Mesodermal cell (in vitro differentiated cells): ENCODE measurements at regions not wholly inside any gene's neighbourhood (a gene's known extent, or its start where the extent isn't known, plus 50 kb on each side); places are given as distances from the start of the nearest gene placed in this dataset.
"Not testable (repeated sequence)": the region's sequence is repeated elsewhere in the genome, so short reads cannot be mapped to it uniquely, and the experiment has no call there.

Experiments used
- H3K27ac ChIP-seq: 2 replicates; pipeline ENCODE4 v1.7.0; 2013; ENCODE audit warnings: mild to moderate bottlenecking, low read depth, low read length, moderate library complexity; ENCODE audit not compliant: severe bottlenecking
- H3K36me3 ChIP-seq: 2 replicates; pipeline ENCODE4 v1.7.1; 2013; ENCODE audit warnings: mild to moderate bottlenecking, low read length, moderate library complexity; ENCODE audit not compliant: control insufficient read depth, insufficient read depth
- H3K4me1 ChIP-seq: one replicate; pipeline ENCODE4 v1.7.1; 2013; ENCODE audit warnings: mild to moderate bottlenecking, low read length; ENCODE audit not compliant: insufficient read depth, control insufficient read depth, poor library complexity, severe bottlenecking
- H3K4me3 ChIP-seq: 2 replicates; pipeline ENCODE4 v1.7.0; 2013; ENCODE audit warnings: low read length, control low read depth, mild to moderate bottlenecking; ENCODE audit not compliant: insufficient read depth, poor library complexity, severe bottlenecking; ENCODE audit errors: extremely low read depth
- H3K9me3 ChIP-seq: 2 replicates; pipeline ENCODE4 v1.7.1; 2013; ENCODE audit warnings: mild to moderate bottlenecking, low read length, moderate library complexity; ENCODE audit not compliant: control insufficient read depth
- WGBS, 2 experiments: methylation state at CpG; one replicate each; pipeline ENCODE4 v1.1.5; 2013; ENCODE audit warnings: missing lambda C conversion rate in 2 of 2; ENCODE audit not compliant: insufficient coverage in 2 of 2; 5-methylcytosine and 5-hydroxymethylcytosine counted together

DNA sequence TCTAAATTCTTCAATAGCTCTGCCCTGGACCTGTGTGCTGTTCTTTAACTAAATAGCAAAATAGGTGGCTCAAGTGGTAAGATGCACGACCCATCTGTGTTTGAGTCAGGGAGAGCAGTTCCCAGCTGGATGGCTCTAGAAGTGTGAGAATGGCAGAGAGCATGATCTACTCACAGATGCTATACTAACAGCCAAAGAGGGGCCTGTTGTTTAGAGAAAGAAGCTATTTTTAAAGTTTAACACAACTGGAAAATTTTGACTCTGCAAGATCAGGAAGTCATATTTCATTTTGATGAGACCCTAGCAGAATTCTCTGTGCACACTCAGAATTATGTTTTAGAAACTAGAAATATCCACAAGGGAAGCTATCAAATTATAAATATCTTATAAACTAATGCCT, 87.4 kb upstream of the PIP4K2A start:
- 100% methylated on average over 1 of the region's 1 CpG; no CpG with 5 or more reads in 1 of the 2 experiments for WGBS, 2 experiments
- H3K4me1 ChIP-seq = peaks cover 9% of the 10 kb centered on the region
- no peaks in the 10 kb centered on the region for H3K9me3 ChIP-seq
- H3K36me3 ChIP-seq = no peaks in the 10 kb centered on the region
- H3K4me3 ChIP-seq = no peak overlapping the region
- no peak overlapping the region for H3K27ac ChIP-seq

DNA sequence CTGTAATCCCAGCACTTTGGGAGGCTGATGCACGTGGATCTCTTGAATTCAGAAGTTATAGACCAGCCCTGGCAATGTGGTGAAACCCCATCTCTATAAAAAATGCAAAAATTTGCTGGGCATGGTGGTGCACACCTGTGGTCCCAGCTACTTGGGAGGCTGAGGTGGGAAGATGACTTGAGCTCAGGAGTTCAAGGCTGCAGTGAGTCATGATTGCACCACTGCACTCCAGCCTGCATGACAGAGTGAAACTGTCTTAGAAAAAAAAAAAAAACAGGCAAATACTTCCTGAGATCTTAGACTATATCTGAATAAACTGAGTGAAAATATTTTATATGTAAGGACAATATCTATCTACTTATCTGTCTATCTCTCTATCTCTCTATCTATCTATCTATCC, 83.4 kb upstream of the PIP4K2A start:
- H3K27ac ChIP-seq, H3K4me3 ChIP-seq, H3K9me3 ChIP-seq, H3K4me1 ChIP-seq, H3K36me3 ChIP-seq: not testable (repeated sequence)
- 40% methylated on average over 1 of the region's 1 CpG; no CpG with 5 or more reads in 1 of the 2 experiments for WGBS, 2 experiments

GRCh38 chr10:22795546-22795945, 81.2 kb upstream of the PIP4K2A start:
- Histone ChIP-seq H3K4me1 (no peaks in the 10 kb centered on the region), H3K9me3 (no peaks in the 10 kb centered on the region), H3K27ac (no peak overlapping the region), H3K4me3 (no peak overlapping the region), H3K36me3 (no peaks in the 10 kb centered on the region)
- 100% methylated on average over 1 of the region's 3 CpGs for WGBS, 2 experiments

GRCh38 chr10:22792161-22792560, 77.8 kb upstream of the PIP4K2A start:
- WGBS, 2 experiments = 60 to 90% methylated on average over 1 to 2 of the region's 4 CpGs
- Histone ChIP-seq H3K27ac (no peak overlapping the region), H3K36me3 (no peaks in the 10 kb centered on the region), H3K4me1 (no peaks in the 10 kb centered on the region), H3K4me3 (no peak overlapping the region), H3K9me3 (no peaks in the 10 kb centered on the region)

- Histone ChIP-seq H3K4me1 (no peaks in the 10 kb centered on the region), H3K27ac (no peak overlapping the region)
Measured at GRCh38 chr10:22791665-22792064, 77.3 kb upstream of the PIP4K2A start.

DNA sequence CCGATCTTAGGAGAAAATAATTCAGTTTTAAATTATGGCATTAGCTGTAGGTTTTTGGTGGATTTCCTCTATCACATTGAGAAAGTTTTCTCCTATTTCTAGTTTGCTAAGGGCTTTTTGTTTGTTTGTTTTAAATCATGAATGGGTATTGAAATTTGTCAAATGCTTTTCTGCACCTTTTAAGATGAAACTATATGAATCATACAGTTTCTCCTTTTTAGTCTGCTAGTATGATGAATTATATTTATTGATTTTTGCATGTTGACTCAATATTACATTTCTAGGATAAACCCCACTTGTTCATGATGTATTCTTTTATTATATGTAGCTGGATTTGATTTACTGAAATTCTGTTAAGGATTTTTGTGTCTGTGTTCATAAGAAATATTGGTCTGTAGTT, 70.3 kb upstream of the PIP4K2A start:
- Histone ChIP-seq H3K36me3 (no peaks in the 10 kb centered on the region), H3K9me3 (no peaks in the 10 kb centered on the region), H3K27ac (no peak overlapping the region), H3K4me1 (no peaks in the 10 kb centered on the region), H3K4me3 (no peak overlapping the region)
- 100% methylated on average over 1 of the region's 1 CpG; no CpG with 5 or more reads in 1 of the 2 experiments for WGBS, 2 experiments

More at GRCh38 chr10:22791665-22792064, 77.3 kb upstream of the PIP4K2A start:
- H3K36me3 ChIP-seq = no peaks in the 10 kb centered on the region
- H3K4me3 ChIP-seq = no peak overlapping the region
- WGBS, 2 experiments = 87 to 94% methylated on average over 2 to 5 of the region's 5 CpGs
- no peaks in the 10 kb centered on the region for H3K9me3 ChIP-seq

- Histone ChIP-seq H3K36me3 (no peaks in the 10 kb centered on the region), H3K9me3 (no peaks in the 10 kb centered on the region), H3K4me1 (no peaks in the 10 kb centered on the region), H3K4me3 (no peak overlapping the region), H3K27ac (no peak overlapping the region)
- 80 to 88% methylated on average over 1 to 2 of the region's 3 CpGs for WGBS, 2 experiments
Measured at GRCh38 chr10:22783807-22784206, 69.4 kb upstream of the PIP4K2A start.

DNA sequence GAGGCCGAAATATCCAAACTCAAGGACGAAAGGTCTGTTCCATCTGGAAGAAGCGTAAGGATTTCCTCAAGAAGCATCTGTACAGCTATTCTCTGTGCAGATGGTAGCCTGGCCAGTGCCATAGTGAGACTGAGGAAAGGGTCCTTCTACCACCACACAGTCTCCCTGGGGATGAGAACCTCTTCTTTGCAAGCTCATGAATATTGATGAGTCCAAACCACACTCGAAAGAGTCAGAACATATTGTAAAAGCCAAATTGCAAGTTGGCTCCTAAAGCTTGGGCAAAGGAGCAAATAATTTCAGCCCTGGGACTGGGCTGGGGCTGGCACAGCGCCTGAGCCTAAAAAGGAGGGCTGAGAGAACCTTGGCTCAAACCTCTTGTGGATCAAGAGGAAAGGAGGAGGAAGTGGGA, 66.1 kb upstream of the PIP4K2A start:
- no peaks in the 10 kb centered on the region for H3K4me1 ChIP-seq
- H3K36me3 ChIP-seq = no peaks in the 10 kb centered on the region
- 97 to 98% methylated on average over 4 to 5 of the region's 5 CpGs for WGBS, 2 experiments
- no peak overlapping the region for H3K4me3 ChIP-seq
- no peaks in the 10 kb centered on the region for H3K9me3 ChIP-seq
- no peak overlapping the region for H3K27ac ChIP-seq

GRCh38 chr10:22779331-22780019, 65.1 kb upstream of the PIP4K2A start:
- Histone ChIP-seq H3K27ac (no peak overlapping the region), H3K36me3 (no peaks in the 10 kb centered on the region), H3K9me3 (no peaks in the 10 kb centered on the region), H3K4me1 (no peaks in the 10 kb centered on the region), H3K4me3 (no peak overlapping the region)
- 85 to 90% methylated on average over 1 to 2 of the region's 4 CpGs for WGBS, 2 experiments

DNA sequence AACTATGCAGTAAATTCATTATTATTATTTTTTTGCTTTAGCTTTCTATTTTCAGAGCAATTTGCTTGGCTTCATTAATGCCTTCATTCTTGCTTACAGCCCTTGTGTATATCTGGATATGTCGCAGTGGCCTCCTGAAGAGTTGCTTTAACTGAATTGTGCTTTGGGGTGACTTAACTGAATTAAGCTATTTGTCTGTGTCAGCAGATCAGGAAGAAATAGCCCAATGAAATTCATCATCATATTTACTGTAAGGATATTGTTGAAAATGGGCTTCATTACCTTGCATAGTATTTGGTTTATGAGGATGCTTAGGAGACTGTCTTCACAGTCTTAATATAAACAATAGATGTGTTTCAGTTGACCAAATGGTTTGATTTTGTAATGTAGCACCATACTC, 59.7 kb upstream of the PIP4K2A start:
- Histone ChIP-seq H3K36me3 (no peaks in the 10 kb centered on the region), H3K4me3 (no peak overlapping the region), H3K9me3 (peaks cover 4% of the 10 kb centered on the region), H3K4me1 (no peaks in the 10 kb centered on the region), H3K27ac (no peak overlapping the region)
- WGBS, 2 experiments = no CpG with 5 or more reads among the region's 1 CpG

DNA sequence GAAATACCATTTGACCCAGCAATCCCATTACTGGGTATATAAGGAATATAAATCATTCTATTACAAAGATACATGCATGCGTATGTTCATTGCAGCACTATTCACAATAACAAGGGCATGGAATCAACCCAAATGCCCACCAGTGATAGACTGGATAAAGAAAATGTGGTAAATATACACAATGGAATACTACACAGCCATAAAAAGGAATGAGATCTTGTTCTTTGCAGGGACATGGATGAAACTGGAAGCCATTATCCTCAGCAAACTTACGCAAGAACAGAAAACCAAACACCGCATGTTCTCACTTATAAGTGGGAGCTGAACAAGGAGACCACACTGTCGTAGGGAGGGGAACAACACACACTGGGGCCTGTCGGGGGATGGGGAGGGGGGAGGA, 57.3 kb upstream of the PIP4K2A start:
- not testable (repeated sequence) for H3K36me3 ChIP-seq, H3K4me3 ChIP-seq, H3K9me3 ChIP-seq, H3K4me1 ChIP-seq, H3K27ac ChIP-seq
- WGBS, 2 experiments = 100% methylated on average over 1 to 2 of the region's 5 CpGs
